OCI-LY7 (cell line): ENCODE measurements at regions not wholly inside any gene's neighbourhood (a gene's known extent, or its start where the extent isn't known, plus 50 kb on each side); places are given as distances from the start of the nearest gene placed in this dataset.

ENCODE experiments used
- BruUV-seq: library from RNA; stranded (reverse); fragments of 400-500 nt; replicated peaks from 2 replicates; lab custom pipeline; 2021; lab: Mats Ljungman, UMichigan
- CTCF ChIA-PET: fragments of 300-600 bp; sonication (Branson Sonifier 250); formaldehyde crosslinking; loops from one replicate; lab custom pipeline; 2022; ENCODE audit warnings: antibody characterized with exemption; ENCODE audit not compliant: unreplicated experiment; lab: Charles Lee
- POLR2A ChIA-PET: fragments of 300-600 bp; sonication (Branson Sonifier 250); formaldehyde crosslinking; loops from one replicate; lab custom pipeline; 2022; ENCODE audit warnings: antibody characterized with exemption; lab: Charles Lee
- DNase-seq: peaks from one replicate; pipeline ENCODE4 v3.0.0-alpha.2; 2015; ENCODE audit warnings: low spot score
- H2AFZ ChIP-seq: fragments of 200-600 bp; sonication (generic), shearing (Covaris generic); 2 replicates; pipeline ENCODE4 v1.6.1; 2014; ENCODE audit warnings: mild to moderate bottlenecking, antibody characterized with exemption, low read length, moderate library complexity
- H3K27ac ChIP-seq: fragments of 200-600 bp; sonication (generic); 2 replicates; pipeline ENCODE4 v1.5.1; 2014; ENCODE audit warnings: mixed run types, low read depth, mild to moderate bottlenecking, moderate library complexity, low read length, inconsistent platforms; ENCODE audit not compliant: poor library complexity, severe bottlenecking
- H3K36me3 ChIP-seq: fragments of 200-600 bp; sonication (generic); 2 replicates; pipeline ENCODE4 v1.6.1; 2014; ENCODE audit warnings: mild to moderate bottlenecking, antibody characterized with exemption, low read length, moderate library complexity, mixed read lengths; ENCODE audit not compliant: insufficient read depth
- H3K4me1 ChIP-seq: fragments of 200-600 bp; sonication (generic); 2 replicates; pipeline ENCODE4 v1.5.1; 2014; ENCODE audit warnings: mild to moderate bottlenecking, low read length; ENCODE audit not compliant: insufficient read depth, poor library complexity, severe bottlenecking
- H3K4me2 ChIP-seq: fragments of 200-600 bp; sonication (generic); 2 replicates; pipeline ENCODE4 v1.6.1; 2014; ENCODE audit warnings: mild to moderate bottlenecking, low read length
- H3K4me3 ChIP-seq: fragments of 200-600 bp; sonication (generic); 2 replicates; pipeline ENCODE4 v1.5.1; 2014; ENCODE audit warnings: mild to moderate bottlenecking, low read depth, low read length; ENCODE audit not compliant: poor library complexity, severe bottlenecking
- H3K79me2 ChIP-seq: fragments of 200-600 bp; sonication (generic); 2 replicates; pipeline ENCODE4 v1.6.1; 2016; ENCODE audit warnings: low read depth, mild to moderate bottlenecking, low read length, moderate library complexity, mixed read lengths; ENCODE audit not compliant: insufficient read depth
- H3K9me2 ChIP-seq: fragments of 200-600 bp; sonication (generic); 2 replicates; pipeline ENCODE4 v1.6.1; 2016; ENCODE audit warnings: mild to moderate bottlenecking, low read length, mixed read lengths; ENCODE audit not compliant: insufficient read depth
- H3K9me3 ChIP-seq: fragments of 200-600 bp; sonication (generic); 2 replicates; pipeline ENCODE4 v1.6.1; 2014; ENCODE audit warnings: mild to moderate bottlenecking, mixed run types, low read length, mixed read lengths
- H4K20me1 ChIP-seq: fragments of 200-600 bp; sonication (generic); 2 replicates; pipeline ENCODE4 v1.6.1; 2014; ENCODE audit warnings: mild to moderate bottlenecking, antibody characterized with exemption, low read length, moderate library complexity, mixed read lengths; ENCODE audit not compliant: insufficient read depth
- CTCF ChIP-seq: fragments of 200-600 bp; sonication (generic); conservative IDR thresholded peaks from 2 replicates; pipeline ENCODE4 v1.5.1; 2014; ENCODE audit warnings: mild to moderate bottlenecking, antibody characterized with exemption, low read length, moderate library complexity, mixed read lengths
- EZH2phosphoT487 ChIP-seq: fragments of 200-600 bp; sonication (generic); IDR thresholded peaks from 2 replicates; pipeline ENCODE4 v1.6.1; 2018; ENCODE audit warnings: low read depth, borderline replicate concordance, mild to moderate bottlenecking, mixed run types, antibody characterized with exemption, low read length, moderate library complexity, mixed read lengths
- intact Hi-C: fragments of 100-400 bp; cut with micrococcal nuclease; formaldehyde crosslinking; loops from one replicate; pipeline ENCODE4 v1.10.0; 2022; ENCODE audit not compliant: unreplicated experiment

GRCh38 chr11:70637186-70637800, 239.0 kb downstream of the CTTN start:
- Histone ChIP-seq H3K4me3 (no peak overlapping the region), H3K9me2 (no peaks in the 10 kb centered on the region), H3K79me2 (no peaks in the 10 kb centered on the region), H2AFZ (no peak overlapping the region), H3K9me3 (no peaks in the 10 kb centered on the region), H4K20me1 (no peaks in the 10 kb centered on the region), H3K4me1 (no peaks in the 10 kb centered on the region), H3K36me3 (no peaks in the 10 kb centered on the region), H3K4me2 (no peak overlapping the region), H3K27ac (no peak overlapping the region)
- DNase-seq: no peak
- no TSS peak for BruUV-seq
- TF ChIP-seq EZH2phosphoT487: no peak
- TF ChIP-seq CTCF: no peak
- POLR2A ChIA-PET: no interaction called here
- CTCF ChIA-PET: no interaction called here
- intact Hi-C loops: no loop called here

GRCh38 chr11:70637949-70638583, 239.7 kb downstream of the CTTN start:
- intact Hi-C loops: no loop called here
- Histone ChIP-seq H3K79me2 (no peaks in the 10 kb centered on the region), H3K27ac (no peak overlapping the region), H3K9me3 (no peaks in the 10 kb centered on the region), H3K36me3 (no peaks in the 10 kb centered on the region), H3K4me2 (no peak overlapping the region), H3K9me2 (no peaks in the 10 kb centered on the region), H3K4me1 (no peaks in the 10 kb centered on the region), H2AFZ (no peak overlapping the region), H4K20me1 (no peaks in the 10 kb centered on the region), H3K4me3 (no peak overlapping the region)
- DNase-seq: no peak
- POLR2A ChIA-PET: no interaction called here
- BruUV-seq: no TSS peak
- TF ChIP-seq EZH2phosphoT487: no peak
- no peak for TF ChIP-seq CTCF
- CTCF ChIA-PET: no interaction called here

- H3K4me2 ChIP-seq: no peak overlapping the region
- H2AFZ ChIP-seq: no peak overlapping the region
- peaks cover 6% of the 10 kb centered on the region for H3K4me1 ChIP-seq
- no peaks in the 10 kb centered on the region for H3K79me2 ChIP-seq
- CTCF ChIA-PET: no interaction called here
- DNase-seq: no peak
- no peak overlapping the region for H3K27ac ChIP-seq
- no peaks in the 10 kb centered on the region for H3K9me2 ChIP-seq
- BruUV-seq: no TSS peak
- intact Hi-C loops: no loop called here
- no peaks in the 10 kb centered on the region for H3K36me3 ChIP-seq
- POLR2A ChIA-PET: no interaction called here
- H4K20me1 ChIP-seq: no peaks in the 10 kb centered on the region
- TF ChIP-seq EZH2phosphoT487 (no peak), CTCF (no peak)
- no peak overlapping the region for H3K4me3 ChIP-seq
- H3K9me3 ChIP-seq: no peaks in the 10 kb centered on the region
Observed at GRCh38 chr11:70640408-70640807, 242.1 kb downstream of the CTTN start.
